ENCODE measurements at regions not wholly inside any gene's neighbourhood (a gene's known extent, or its start where the extent isn't known, plus 50 kb on each side); places are given as distances from the start of the nearest gene placed in this dataset.
A peak's percentile ranks its signal among the peaks of the same experiment; 100 is the strongest.

- Histone ChIP-seq H2AFZ (ENCODE audit: low read length) (no peak overlapping the region), H3K9ac (ENCODE audit: insufficient read depth, low read length) (no peak overlapping the region), H4K20me1 (ENCODE audit: control insufficient read depth, extremely low read depth, insufficient read depth, low read length) (no peaks in the 10 kb centered on the region), H3K36me3 (ENCODE audit: control insufficient read depth, insufficient read depth, low read length) (no peaks in the 10 kb centered on the region), H3K9me3 (ENCODE audit: control insufficient read depth, insufficient read depth, low read depth, low read length) (no peaks in the 10 kb centered on the region), H3K79me2 (ENCODE audit: control insufficient read depth, insufficient read depth, low read length) (no peaks in the 10 kb centered on the region), H3K27ac (ENCODE audit: insufficient read depth, low read length) (no peak overlapping the region), H3K27me3 (ENCODE audit: control insufficient read depth, insufficient read depth, low read length) (no peaks in the 10 kb centered on the region), H3K4me1 (ENCODE audit: control insufficient read depth, extremely low read depth, insufficient read depth, low read length) (peaks cover 4% of the 10 kb centered on the region), H3K4me3 (replicated peaks in 1 of 4; ENCODE audit: control extremely low read depth in 1 of 4, insufficient read depth in 1 of 4, low read depth in 3 of 4, low read length in 4 of 4) (no peak overlapping the region), H3K4me2 (ENCODE audit: extremely low read depth, insufficient read depth, low read length) (peak overlapping the region; percentile 4)
- DNase-seq (ENCODE audit: low read depth in 2 of 2) = peak; percentile 81 to 96
- TF ChIP-seq EZH2 (IDR thresholded peaks at IDR 0.05; ENCODE audit: low read length, missing control alignments) = no peak
- no peak for TF ChIP-seq CTCF (conservative IDR thresholded peaks at IDR 0.05 in 1 of 2, IDR thresholded peaks at IDR 0.05 in 1 of 2; ENCODE audit: low read depth in 1 of 2, low read length in 2 of 2)
These were observed 553.7 kb downstream of the CD83 start for GRCh38 chr6:14671261-14671681.

GRCh38 chr6:14671937-14672336 lies 554.4 kb downstream of the CD83 start:
- Histone ChIP-seq H3K36me3 (ENCODE audit: control insufficient read depth, insufficient read depth, low read length) (no peaks in the 10 kb centered on the region), H3K9ac (ENCODE audit: insufficient read depth, low read length) (no peak overlapping the region), H3K27me3 (ENCODE audit: control insufficient read depth, insufficient read depth, low read length) (no peaks in the 10 kb centered on the region), H2AFZ (ENCODE audit: low read length) (no peak overlapping the region), H3K4me1 (ENCODE audit: control insufficient read depth, extremely low read depth, insufficient read depth, low read length) (peaks cover 4% of the 10 kb centered on the region), H3K4me2 (ENCODE audit: extremely low read depth, insufficient read depth, low read length) (no peak overlapping the region), H3K27ac (ENCODE audit: insufficient read depth, low read length) (no peak overlapping the region), H3K9me3 (ENCODE audit: control insufficient read depth, insufficient read depth, low read depth, low read length) (no peaks in the 10 kb centered on the region), H3K4me3 (replicated peaks in 1 of 4; ENCODE audit: control extremely low read depth in 1 of 4, insufficient read depth in 1 of 4, low read depth in 3 of 4, low read length in 4 of 4) (no peak overlapping the region), H4K20me1 (ENCODE audit: control insufficient read depth, extremely low read depth, insufficient read depth, low read length) (no peaks in the 10 kb centered on the region), H3K79me2 (ENCODE audit: control insufficient read depth, insufficient read depth, low read length) (no peaks in the 10 kb centered on the region)
- TF ChIP-seq CTCF (conservative IDR thresholded peaks at IDR 0.05 in 1 of 2, IDR thresholded peaks at IDR 0.05 in 1 of 2; ENCODE audit: low read depth in 1 of 2, low read length in 2 of 2) (no peak), EZH2 (IDR thresholded peaks at IDR 0.05; ENCODE audit: low read length, missing control alignments) (no peak)
- DNase-seq (ENCODE audit: low read depth in 2 of 2) = no peak

- Histone ChIP-seq H3K4me1 (ENCODE audit: control insufficient read depth, extremely low read depth, insufficient read depth, low read length) (peaks cover 4% of the 10 kb centered on the region), H3K27me3 (ENCODE audit: control insufficient read depth, insufficient read depth, low read length) (no peaks in the 10 kb centered on the region), H4K20me1 (ENCODE audit: control insufficient read depth, extremely low read depth, insufficient read depth, low read length) (no peaks in the 10 kb centered on the region), H3K9me3 (ENCODE audit: control insufficient read depth, insufficient read depth, low read depth, low read length) (no peaks in the 10 kb centered on the region), H3K4me2 (ENCODE audit: extremely low read depth, insufficient read depth, low read length) (no peak overlapping the region), H3K36me3 (ENCODE audit: control insufficient read depth, insufficient read depth, low read length) (no peaks in the 10 kb centered on the region), H3K9ac (ENCODE audit: insufficient read depth, low read length) (no peak overlapping the region), H3K79me2 (ENCODE audit: control insufficient read depth, insufficient read depth, low read length) (no peaks in the 10 kb centered on the region), H3K4me3 (replicated peaks in 1 of 4; ENCODE audit: control extremely low read depth in 1 of 4, insufficient read depth in 1 of 4, low read depth in 3 of 4, low read length in 4 of 4) (no peak overlapping the region), H2AFZ (ENCODE audit: low read length) (no peak overlapping the region), H3K27ac (ENCODE audit: insufficient read depth, low read length) (no peak overlapping the region)
- TF ChIP-seq CTCF (conservative IDR thresholded peaks at IDR 0.05 in 1 of 2, IDR thresholded peaks at IDR 0.05 in 1 of 2; ENCODE audit: low read depth in 1 of 2, low read length in 2 of 2) (no peak), EZH2 (IDR thresholded peaks at IDR 0.05; ENCODE audit: low read length, missing control alignments) (no peak)
- DNase-seq (ENCODE audit: low read depth in 2 of 2) = peak in 1 of 2 donors; percentile 69
These were observed 555.6 kb downstream of the CD83 start for GRCh38 chr6:14673201-14673600.
